HCT116 (cell line): ENCODE measurements at regions not wholly inside any gene's neighbourhood (a gene's known extent, or its start where the extent isn't known, plus 50 kb on each side); places are given as distances from the start of the nearest gene placed in this dataset.

Source experiments
- ATAC-seq: fragments of 200-7000 bp; cut with Tn5 transposase; 2 replicates; pipeline ENCODE4 v1.9.1; 2020; ENCODE audit warnings: mild to moderate bottlenecking, moderate library complexity
- BruUV-seq: library from RNA; stranded (reverse); fragments of 400-500 nt; replicated peaks from 2 replicates; lab custom pipeline; 2021; lab: Mats Ljungman, UMichigan
- CTCF ChIA-PET: fragments of 300-600 bp; sonication (Branson Sonifier 250); formaldehyde crosslinking; loops from one replicate; lab custom pipeline; 2021; ENCODE audit warnings: antibody characterized with exemption; lab: Charles Lee
- POLR2A ChIA-PET: fragments of 300-600, 350-600 bp; sonication (Branson Sonifier 250); formaldehyde crosslinking; loops from one replicate; lab custom pipeline; 2021; ENCODE audit warnings: antibody characterized with exemption; lab: Charles Lee
- RAD21 ChIA-PET, 2 experiments: fragments of 300-600 bp; sonication (Branson Sonifier 250); formaldehyde crosslinking; loops; one replicate each; lab custom pipeline; 2023; ENCODE audit warnings: low total read pairs in 2 of 2; ENCODE audit not compliant: uncharacterized antibody in 2 of 2, unreplicated experiment in 2 of 2, low non-redundant PET in 1 of 2; lab: Charles Lee
- DNase-seq: peaks from one replicate; pipeline ENCODE4 v3.0.0-alpha.2; 2010; ENCODE audit warnings: low read depth, low spot score
- H2AFZ ChIP-seq: fragments of 200-600 bp; shearing (Covaris generic), sonication (generic); 2 replicates; pipeline ENCODE4 v1.6.1; 2017; ENCODE audit warnings: low read depth, mixed run types, mixed read lengths, antibody characterized with exemption, low read length; ENCODE audit not compliant: poor library complexity, severe bottlenecking
- H3K27ac ChIP-seq: 2 replicates; pipeline ENCODE4 v1.5.1; 2012; ENCODE audit warnings: low read depth, low read length
- H3K27me3 ChIP-seq: fragments of 200-600 bp; sonication (generic); 2 replicates; pipeline ENCODE4 v1.6.1; 2016; ENCODE audit warnings: mixed run types, low read length, mixed read lengths; ENCODE audit not compliant: insufficient read depth
- H3K36me3 ChIP-seq, 2 experiments: fragments of 200-500 bp in 1 of 2; fragments of 200-600 bp in 1 of 2; sonication (Bioruptor generic) in 1 of 2; sonication (generic) in 1 of 2; 2 replicates each; pipeline versions ENCODE4 v1.5.1 to v1.6.1; 2014 to 2016; ENCODE audit warnings: low read length in 2 of 2, inconsistent platforms in 1 of 2, mixed read lengths in 1 of 2, mixed run types in 1 of 2; ENCODE audit not compliant: insufficient read depth in 2 of 2, control insufficient read depth in 1 of 2
- H3K4me1 ChIP-seq, 2 experiments: fragments of 200-600 bp in 1 of 2; sonication (generic) in 1 of 2; 2 replicates each; pipeline versions ENCODE4 v1.5.1 to v1.6.1; 2012 to 2017; ENCODE audit warnings: low read length in 2 of 2, inconsistent platforms in 1 of 2, mild to moderate bottlenecking in 1 of 2, mixed read lengths in 1 of 2, mixed run types in 1 of 2, moderate library complexity in 1 of 2; ENCODE audit not compliant: insufficient read depth in 2 of 2, control insufficient read depth in 1 of 2
- H3K4me2 ChIP-seq: fragments of 200-600 bp; sonication (generic); 2 replicates; pipeline ENCODE4 v1.6.1; 2017; ENCODE audit warnings: mixed run types, low read length, mixed read lengths
- H3K4me3 ChIP-seq, 2 experiments: fragments of 200-600 bp in 1 of 2; sonication (generic) in 1 of 2; replicated peaks in 1 of 2; 2 replicates each; pipeline ENCODE4 v1.5.1; 2011 to 2016; ENCODE audit warnings: low read length in 2 of 2, control low read depth in 1 of 2, low read depth in 1 of 2, mild to moderate bottlenecking in 1 of 2, mixed read lengths in 1 of 2, mixed run types in 1 of 2
- H3K79me2 ChIP-seq: fragments of 200-600 bp; sonication (generic); 2 replicates; pipeline ENCODE4 v1.6.1; 2017; ENCODE audit warnings: mild to moderate bottlenecking, mixed run types, low read length, moderate library complexity, mixed read lengths; ENCODE audit not compliant: insufficient read depth
- H3K9ac ChIP-seq: fragments of 200-600 bp; sonication (generic); 2 replicates; pipeline ENCODE4 v1.6.1; 2016; ENCODE audit warnings: low read length, mixed read lengths
- H3K9me2 ChIP-seq: fragments of 200-600 bp; sonication (generic), shearing (Covaris generic); 2 replicates; pipeline ENCODE4 v1.6.1; 2017; ENCODE audit warnings: mixed run types, mild to moderate bottlenecking, moderate library complexity; ENCODE audit not compliant: insufficient read depth
- H3K9me3 ChIP-seq, 2 experiments: fragments of 200-500 bp in 1 of 2; fragments of 200-600 bp in 1 of 2; sonication (Bioruptor generic) in 1 of 2; sonication (generic) in 1 of 2; 2 replicates each; pipeline ENCODE4 v1.6.1; 2014 to 2017; ENCODE audit warnings: low read length in 2 of 2, mixed read lengths in 2 of 2, inconsistent platforms in 1 of 2, low read depth in 1 of 2, mild to moderate bottlenecking in 1 of 2, mixed run types in 1 of 2, moderate library complexity in 1 of 2; ENCODE audit not compliant: control insufficient read depth in 1 of 2, insufficient read depth in 1 of 2
- H4K20me1 ChIP-seq: fragments of 200-600 bp; sonication (generic), shearing (Covaris generic); 2 replicates; pipeline ENCODE4 v1.6.1; 2017; ENCODE audit warnings: mixed run types, mild to moderate bottlenecking, moderate library complexity; ENCODE audit not compliant: insufficient read depth
- CEBPB ChIP-seq: IDR thresholded peaks from 2 replicates; pipeline ENCODE4 v1.6.1; 2012; ENCODE audit warnings: low read depth
- EGR1 ChIP-seq: IDR thresholded peaks from 2 replicates; pipeline ENCODE4 v1.6.1; 2012; ENCODE audit warnings: low read depth
- ELF1 ChIP-seq: IDR thresholded peaks from 2 replicates; pipeline ENCODE4 v1.6.1; 2012; ENCODE audit warnings: low read depth, borderline replicate concordance
- EZH2 ChIP-seq: fragments of 200-600 bp; sonication (generic); IDR thresholded peaks from 2 replicates; pipeline ENCODE4 v1.6.1; 2017; ENCODE audit warnings: antibody characterized with exemption, mixed run types
- FOSL1 ChIP-seq: IDR thresholded peaks from 2 replicates; pipeline ENCODE4 v1.6.1; 2012; ENCODE audit warnings: low read depth
- POLR2A ChIP-seq: IDR thresholded peaks from 2 replicates; pipeline ENCODE4 v1.7.0; 2011; ENCODE audit warnings: borderline replicate concordance; ENCODE audit not compliant: insufficient read depth, insufficient read length; ENCODE audit errors: extremely low read depth
- POLR2AphosphoS5 ChIP-seq: IDR thresholded peaks from 2 replicates; pipeline ENCODE4 v1.6.1; 2011; ENCODE audit warnings: mild to moderate bottlenecking, low read depth, low read length, moderate library complexity
- RAD21 ChIP-seq: IDR thresholded peaks from 2 replicates; pipeline ENCODE4 v1.6.1; 2012; ENCODE audit warnings: low read depth, mild to moderate bottlenecking
- SP1 ChIP-seq: IDR thresholded peaks from 2 replicates; pipeline ENCODE4 v1.6.1; 2012; ENCODE audit warnings: low read depth
- SRF ChIP-seq: IDR thresholded peaks from 2 replicates; pipeline ENCODE4 v1.6.1; 2012; ENCODE audit warnings: low read depth
- YY1 ChIP-seq: IDR thresholded peaks from 2 replicates; pipeline ENCODE4 v1.6.1; 2011; ENCODE audit warnings: low read length, low read depth, moderate library complexity, mild to moderate bottlenecking; ENCODE audit not compliant: insufficient replicate concordance; ENCODE audit errors: extremely low read depth
- ZNF274 ChIP-seq: fragments of 200-500 bp; sonication (Bioruptor generic); IDR thresholded peaks from 2 replicates; pipeline ENCODE4 v1.6.1; 2014; ENCODE audit warnings: mild to moderate bottlenecking, low read depth, low read length, inconsistent platforms
- intact Hi-C: fragments of 100-400 bp; cut with micrococcal nuclease; formaldehyde crosslinking; loops from 2 replicates; pipeline ENCODE4 v1.10.0; 2022
- TF ChIP-seq, protein P1 (sequence below): IDR thresholded peaks from 2 replicates; pipeline ENCODE4 v1.6.1; 2011; ENCODE audit warnings: mild to moderate bottlenecking, low read length, moderate library complexity; ENCODE audit not compliant: insufficient replicate concordance; ENCODE audit errors: extremely low read depth
- TF ChIP-seq, protein P2 (sequence below): IDR thresholded peaks from 2 replicates; pipeline ENCODE4 v1.6.1; 2012
- TF ChIP-seq, protein P3 (sequence below): IDR thresholded peaks from 2 replicates; pipeline ENCODE4 v1.6.1; 2012; ENCODE audit warnings: low read depth

DNA sequence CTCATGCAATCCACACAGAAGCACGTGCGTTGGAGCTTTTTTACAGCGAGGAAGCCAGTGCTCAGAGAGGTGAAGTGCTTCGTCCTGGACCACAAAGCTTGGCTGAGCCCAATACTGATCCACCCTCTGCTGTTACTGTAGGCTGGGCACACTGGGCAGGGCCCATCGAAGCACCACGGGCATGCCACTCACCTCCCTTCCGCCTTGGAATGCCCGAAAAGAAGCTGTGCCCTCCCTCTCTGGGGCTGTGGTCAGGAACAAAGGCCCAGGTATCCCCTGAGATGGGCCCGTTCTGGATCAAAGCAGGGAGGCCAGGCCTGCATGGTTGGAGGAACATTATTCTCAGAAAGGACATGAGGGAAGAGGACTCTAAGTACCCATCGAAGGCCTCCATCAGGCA lies 206.7 kb upstream of the C1orf174 start (continued):
- TF ChIP-seq, protein P1, sequence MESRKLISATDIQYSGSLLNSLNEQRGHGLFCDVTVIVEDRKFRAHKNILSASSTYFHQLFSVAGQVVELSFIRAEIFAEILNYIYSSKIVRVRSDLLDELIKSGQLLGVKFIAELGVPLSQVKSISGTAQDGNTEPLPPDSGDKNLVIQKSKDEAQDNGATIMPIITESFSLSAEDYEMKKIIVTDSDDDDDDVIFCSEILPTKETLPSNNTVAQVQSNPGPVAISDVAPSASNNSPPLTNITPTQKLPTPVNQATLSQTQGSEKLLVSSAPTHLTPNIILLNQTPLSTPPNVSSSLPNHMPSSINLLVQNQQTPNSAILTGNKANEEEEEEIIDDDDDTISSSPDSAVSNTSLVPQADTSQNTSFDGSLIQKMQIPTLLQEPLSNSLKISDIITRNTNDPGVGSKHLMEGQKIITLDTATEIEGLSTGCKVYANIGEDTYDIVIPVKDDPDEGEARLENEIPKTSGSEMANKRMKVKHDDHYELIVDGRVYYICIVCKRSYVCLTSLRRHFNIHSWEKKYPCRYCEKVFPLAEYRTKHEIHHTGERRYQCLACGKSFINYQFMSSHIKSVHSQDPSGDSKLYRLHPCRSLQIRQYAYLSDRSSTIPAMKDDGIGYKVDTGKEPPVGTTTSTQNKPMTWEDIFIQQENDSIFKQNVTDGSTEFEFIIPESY, result no peak
- TF ChIP-seq SRF (no peak), EGR1 (no peak), EZH2 (no peak), ELF1 (no peak), CEBPB (no peak), YY1 (no peak), SP1 (no peak), FOSL1 (no peak), RAD21 (no peak)
- TF ChIP-seq, protein P2, sequence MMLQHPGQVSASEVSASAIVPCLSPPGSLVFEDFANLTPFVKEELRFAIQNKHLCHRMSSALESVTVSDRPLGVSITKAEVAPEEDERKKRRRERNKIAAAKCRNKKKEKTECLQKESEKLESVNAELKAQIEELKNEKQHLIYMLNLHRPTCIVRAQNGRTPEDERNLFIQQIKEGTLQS, result no peak

DNA sequence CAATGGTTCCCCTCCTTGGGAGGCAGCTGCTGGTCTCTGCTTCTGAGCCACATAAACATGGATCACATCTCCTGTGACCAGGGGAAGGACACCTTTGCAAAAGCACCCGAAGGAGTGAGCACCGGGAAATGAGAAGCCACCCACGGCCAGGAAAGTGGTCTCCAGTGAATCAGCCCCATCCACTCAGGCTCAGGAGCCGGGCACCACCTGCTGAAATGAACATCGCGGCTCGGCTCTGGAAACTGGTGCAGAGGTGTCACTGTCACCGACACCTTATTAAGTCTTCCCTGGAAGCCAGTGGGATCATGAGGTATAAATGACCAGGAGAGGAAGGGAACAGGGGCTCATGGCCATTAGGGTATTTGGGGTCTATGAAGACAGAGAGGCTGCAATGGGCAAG lies 207.2 kb upstream of the C1orf174 start:
- no peak overlapping the region for H2AFZ ChIP-seq
- no peak overlapping the region for H3K4me2 ChIP-seq
- BruUV-seq, result no TSS peak
- CTCF ChIA-PET, result no interaction called here
- intact Hi-C loops, result no loop called here
- peaks cover 22% of the 10 kb centered on the region for H3K27me3 ChIP-seq
- TF ChIP-seq CEBPB (no peak), YY1 (no peak), POLR2A (no peak), POLR2AphosphoS5 (no peak), ZNF274 (no peak), SP1 (no peak), FOSL1 (no peak), RAD21 (no peak)
- TF ChIP-seq, protein P1, result no peak
- TF ChIP-seq, protein P2, result no peak
- TF ChIP-seq, protein P3, sequence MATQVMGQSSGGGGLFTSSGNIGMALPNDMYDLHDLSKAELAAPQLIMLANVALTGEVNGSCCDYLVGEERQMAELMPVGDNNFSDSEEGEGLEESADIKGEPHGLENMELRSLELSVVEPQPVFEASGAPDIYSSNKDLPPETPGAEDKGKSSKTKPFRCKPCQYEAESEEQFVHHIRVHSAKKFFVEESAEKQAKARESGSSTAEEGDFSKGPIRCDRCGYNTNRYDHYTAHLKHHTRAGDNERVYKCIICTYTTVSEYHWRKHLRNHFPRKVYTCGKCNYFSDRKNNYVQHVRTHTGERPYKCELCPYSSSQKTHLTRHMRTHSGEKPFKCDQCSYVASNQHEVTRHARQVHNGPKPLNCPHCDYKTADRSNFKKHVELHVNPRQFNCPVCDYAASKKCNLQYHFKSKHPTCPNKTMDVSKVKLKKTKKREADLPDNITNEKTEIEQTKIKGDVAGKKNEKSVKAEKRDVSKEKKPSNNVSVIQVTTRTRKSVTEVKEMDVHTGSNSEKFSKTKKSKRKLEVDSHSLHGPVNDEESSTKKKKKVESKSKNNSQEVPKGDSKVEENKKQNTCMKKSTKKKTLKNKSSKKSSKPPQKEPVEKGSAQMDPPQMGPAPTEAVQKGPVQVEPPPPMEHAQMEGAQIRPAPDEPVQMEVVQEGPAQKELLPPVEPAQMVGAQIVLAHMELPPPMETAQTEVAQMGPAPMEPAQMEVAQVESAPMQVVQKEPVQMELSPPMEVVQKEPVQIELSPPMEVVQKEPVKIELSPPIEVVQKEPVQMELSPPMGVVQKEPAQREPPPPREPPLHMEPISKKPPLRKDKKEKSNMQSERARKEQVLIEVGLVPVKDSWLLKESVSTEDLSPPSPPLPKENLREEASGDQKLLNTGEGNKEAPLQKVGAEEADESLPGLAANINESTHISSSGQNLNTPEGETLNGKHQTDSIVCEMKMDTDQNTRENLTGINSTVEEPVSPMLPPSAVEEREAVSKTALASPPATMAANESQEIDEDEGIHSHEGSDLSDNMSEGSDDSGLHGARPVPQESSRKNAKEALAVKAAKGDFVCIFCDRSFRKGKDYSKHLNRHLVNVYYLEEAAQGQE, result no peak
- TF ChIP-seq, all 23 proteins: peak for 0
- ATAC-seq (no peak), DNase-seq (no peak)
- no peaks in the 10 kb centered on the region for H3K9me3 ChIP-seq
- H3K9me2 ChIP-seq, result no peaks in the 10 kb centered on the region
- no peak overlapping the region for H3K4me3 ChIP-seq
- ChIA-PET RAD21 (no interaction called here), POLR2A (no interaction called here)
- H4K20me1 ChIP-seq, result no peaks in the 10 kb centered on the region
- H3K27ac ChIP-seq, result no peak overlapping the region
- no peak overlapping the region for H3K9ac ChIP-seq
- H3K79me2 ChIP-seq, result no peaks in the 10 kb centered on the region
- H3K36me3 ChIP-seq, result no peaks in the 10 kb centered on the region
- H3K4me1 ChIP-seq, result peaks cover 4 to 5% of the 10 kb centered on the region in 2 experiments; a peak in 2 of 4 replicates
